KOPT-K1 (cell line): ENCODE measurements at regions not wholly inside any gene's neighbourhood (a gene's known extent, or its start where the extent isn't known, plus 50 kb on each side); places are given as distances from the start of the nearest gene placed in this dataset.
"Not testable (repeated sequence)": the region's sequence is repeated elsewhere in the genome, so short reads cannot be mapped to it uniquely, and the experiment has no call there.

ENCODE experiments used
- H3K27ac ChIP-seq: fragments of 200-600 bp; sonication (generic); 2 replicates; pipeline ENCODE4 v1.5.1; 2016; ENCODE audit warnings: antibody characterized with exemption, mild to moderate bottlenecking, low read depth, low read length; ENCODE audit not compliant: poor library complexity, severe bottlenecking
- H3K36me3 ChIP-seq: fragments of 200-600 bp; sonication (generic); 2 replicates; pipeline ENCODE4 v1.5.1; 2017; ENCODE audit warnings: antibody characterized with exemption, mild to moderate bottlenecking, low read length, moderate library complexity; ENCODE audit not compliant: insufficient read depth
- H3K9me3 ChIP-seq: fragments of 200-600 bp; sonication (generic); 2 replicates; pipeline ENCODE4 v1.5.1; 2017; ENCODE audit warnings: antibody characterized with exemption, low read length, mild to moderate bottlenecking; ENCODE audit not compliant: insufficient read depth, poor library complexity, severe bottlenecking

GRCh38 chr11:31953803-31954327, 137.0 kb upstream of the RCN1 start:
- no peaks in the 10 kb centered on the region for H3K9me3 ChIP-seq
- no peaks in the 10 kb centered on the region for H3K36me3 ChIP-seq
- no peak overlapping the region for H3K27ac ChIP-seq

- not testable (repeated sequence) for H3K36me3 ChIP-seq, H3K9me3 ChIP-seq, H3K27ac ChIP-seq
Observed at GRCh38 chr11:31949733-31950200, 138.6 kb upstream of the PAX6 start.

GRCh38 chr11:31947051-31947450, 135.9 kb upstream of the PAX6 start:
- Histone ChIP-seq H3K36me3 (no peaks in the 10 kb centered on the region), H3K9me3 (no peaks in the 10 kb centered on the region), H3K27ac (no peak overlapping the region)

GRCh38 chr11:31943056-31943780, 132.1 kb upstream of the PAX6 start:
- no peak overlapping the region for H3K27ac ChIP-seq
- H3K36me3 ChIP-seq, result no peaks in the 10 kb centered on the region
- no peaks in the 10 kb centered on the region for H3K9me3 ChIP-seq

- Histone ChIP-seq H3K9me3 (no peaks in the 10 kb centered on the region), H3K36me3 (no peaks in the 10 kb centered on the region), H3K27ac (no peak overlapping the region)
Observed at GRCh38 chr11:31940371-31941037, 129.4 kb upstream of the PAX6 start.

GRCh38 chr11:31939004-31939403, 127.9 kb upstream of the PAX6 start:
- no peaks in the 10 kb centered on the region for H3K9me3 ChIP-seq
- H3K36me3 ChIP-seq, result no peaks in the 10 kb centered on the region
- no peak overlapping the region for H3K27ac ChIP-seq

- no peaks in the 10 kb centered on the region for H3K9me3 ChIP-seq
- no peak overlapping the region for H3K27ac ChIP-seq
- no peaks in the 10 kb centered on the region for H3K36me3 ChIP-seq
Observed at GRCh38 chr11:31936312-31936711, 125.2 kb upstream of the PAX6 start.

- Histone ChIP-seq H3K27ac (no peak overlapping the region), H3K36me3 (no peaks in the 10 kb centered on the region), H3K9me3 (no peaks in the 10 kb centered on the region)
Observed at GRCh38 chr11:31932879-31933278, 121.8 kb upstream of the PAX6 start.

- no peaks in the 10 kb centered on the region for H3K36me3 ChIP-seq
- H3K27ac ChIP-seq, result no peak overlapping the region
- H3K9me3 ChIP-seq, result no peaks in the 10 kb centered on the region
Observed at GRCh38 chr11:31927982-31928381, 116.9 kb upstream of the PAX6 start.

GRCh38 chr11:31926816-31927528, 115.8 kb upstream of the PAX6 start:
- no peak overlapping the region for H3K27ac ChIP-seq
- H3K9me3 ChIP-seq, result no peaks in the 10 kb centered on the region
- H3K36me3 ChIP-seq, result no peaks in the 10 kb centered on the region

GRCh38 chr11:31926106-31926505, 115.0 kb upstream of the PAX6 start:
- Histone ChIP-seq H3K9me3 (no peaks in the 10 kb centered on the region), H3K27ac (no peak overlapping the region), H3K36me3 (no peaks in the 10 kb centered on the region)

GRCh38 chr11:31922450-31922849, 111.3 kb upstream of the PAX6 start:
- no peaks in the 10 kb centered on the region for H3K9me3 ChIP-seq
- no peak overlapping the region for H3K27ac ChIP-seq
- no peaks in the 10 kb centered on the region for H3K36me3 ChIP-seq

- H3K9me3 ChIP-seq, result no peaks in the 10 kb centered on the region
- H3K27ac ChIP-seq, result no peak overlapping the region
- H3K36me3 ChIP-seq, result no peaks in the 10 kb centered on the region
Observed at GRCh38 chr11:31921081-31921480, 110.0 kb upstream of the PAX6 start.

- Histone ChIP-seq H3K9me3 (no peaks in the 10 kb centered on the region), H3K27ac (no peak overlapping the region), H3K36me3 (no peaks in the 10 kb centered on the region)
Observed at GRCh38 chr11:31919175-31919574, 108.1 kb upstream of the PAX6 start.

- no peak overlapping the region for H3K27ac ChIP-seq
- no peaks in the 10 kb centered on the region for H3K36me3 ChIP-seq
- H3K9me3 ChIP-seq, result no peaks in the 10 kb centered on the region
Observed at GRCh38 chr11:31915867-31916266, 104.7 kb upstream of the PAX6 start.
